Naive thymus-derived CD8-positive, alpha-beta T cell (primary cell): ENCODE measurements at regions not wholly inside any gene's neighbourhood (a gene's known extent, or its start where the extent isn't known, plus 50 kb on each side); places are given as distances from the start of the nearest gene placed in this dataset.

ENCODE experiments used
- ATAC-seq, 2 donors: fragments of 150-1000 bp; cut with Tn5 transposase in 1 of 2; sonication (Bioruptor Pico), chemical (Tn5 transposase) in 1 of 2; 1 replicate in 1 of 2; 2 replicates in 1 of 2; pipeline ENCODE4 v1.10.0; 2021; ENCODE audit warnings: mild to moderate bottlenecking in 2 of 2, moderate library complexity in 2 of 2
- POLR2A ChIA-PET: fragments of 350-600 bp; sonication (Branson Sonifier 250); formaldehyde crosslinking; loops from one replicate; lab custom pipeline; 2021; ENCODE audit warnings: antibody characterized with exemption; lab: Charles Lee
- DNase-seq, 10 donors: peaks; one replicate each; pipeline versions ENCODE4 v3.0.0 to v3.0.0-alpha.2; 2020 to 2022
- H3K27ac Mint-ChIP-seq, 10 donors: one replicate each; pipeline ENCODE4 v1.8.0; 2020 to 2022; ENCODE audit warnings: mild to moderate bottlenecking in 10 of 10, mixed read lengths in 10 of 10, moderate library complexity in 4 of 10, inconsistent platforms in 1 of 10
- H3K27me3 Mint-ChIP-seq, 5 donors: one replicate each; pipeline ENCODE4 v1.8.0; 2021 to 2022; ENCODE audit warnings: mixed read lengths in 5 of 5
- H3K36me3 Mint-ChIP-seq, 3 donors: one replicate each; pipeline ENCODE4 v1.8.0; 2020 to 2022; ENCODE audit warnings: mixed read lengths in 3 of 3, mild to moderate bottlenecking in 2 of 3, inconsistent platforms in 1 of 3
- H3K4me1 Mint-ChIP-seq, 4 donors: one replicate each; pipeline ENCODE4 v1.8.0; 2021 to 2022; ENCODE audit warnings: mixed read lengths in 4 of 4
- H3K4me3 Mint-ChIP-seq, 10 donors: one replicate each; pipeline ENCODE4 v1.8.0; 2020 to 2022; ENCODE audit warnings: mild to moderate bottlenecking in 10 of 10, mixed read lengths in 10 of 10, moderate library complexity in 6 of 10, inconsistent platforms in 1 of 10
- H3K9me3 Mint-ChIP-seq, 9 donors: one replicate each; pipeline ENCODE4 v1.8.0; 2020 to 2022; ENCODE audit warnings: mixed read lengths in 9 of 9, mild to moderate bottlenecking in 3 of 9, inconsistent platforms in 1 of 9, moderate library complexity in 1 of 9

GRCh38 chr5:124463851-124464250, 282.6 kb downstream of the ZNF608 start:
- no peak for DNase-seq
- H3K27ac Mint-ChIP-seq: no peak overlapping the region
- ATAC-seq: no peak
- peaks cover 0 to 9% (median 0%) of the 10 kb centered on the region in 4 donors for H3K4me1 Mint-ChIP-seq
- POLR2A ChIA-PET: no interaction called here
- no peaks in the 10 kb centered on the region for H3K36me3 Mint-ChIP-seq
- peaks cover 0 to 16% (median 0%) of the 10 kb centered on the region in 9 donors for H3K9me3 Mint-ChIP-seq
- peaks cover 0 to 6% (median 0%) of the 10 kb centered on the region in 5 donors for H3K27me3 Mint-ChIP-seq
- no peak overlapping the region for H3K4me3 Mint-ChIP-seq

GRCh38 chr5:124462751-124463150, 283.7 kb downstream of the ZNF608 start:
- H3K4me3 Mint-ChIP-seq: no peak overlapping the region
- POLR2A ChIA-PET: no interaction called here
- peaks cover 0 to 16% (median 0%) of the 10 kb centered on the region in 9 donors for H3K9me3 Mint-ChIP-seq
- no peaks in the 10 kb centered on the region for H3K36me3 Mint-ChIP-seq
- ATAC-seq (no peak), DNase-seq (no peak)
- peaks cover 0 to 6% (median 0%) of the 10 kb centered on the region in 5 donors for H3K27me3 Mint-ChIP-seq
- H3K27ac Mint-ChIP-seq: peak overlapping the region in 1 of 10 donors; percentile 40
- H3K4me1 Mint-ChIP-seq: peaks cover 0 to 9% (median 0%) of the 10 kb centered on the region in 4 donors

- Mint-ChIP-seq H3K9me3 (peaks cover 0 to 16% (median 0%) of the 10 kb centered on the region in 9 donors), H3K27ac (no peak overlapping the region), H3K4me1 (peaks cover 0 to 9% (median 0%) of the 10 kb centered on the region in 4 donors), H3K4me3 (no peak overlapping the region), H3K36me3 (no peaks in the 10 kb centered on the region), H3K27me3 (peaks cover 0 to 6% (median 0%) of the 10 kb centered on the region in 5 donors)
- ATAC-seq: no peak
- DNase-seq: no peak
- POLR2A ChIA-PET: no interaction called here
Observed at GRCh38 chr5:124461941-124462340, 284.5 kb downstream of the ZNF608 start.

- peaks cover 0 to 9% (median 0%) of the 10 kb centered on the region in 4 donors for H3K4me1 Mint-ChIP-seq
- H3K4me3 Mint-ChIP-seq: no peak overlapping the region
- DNase-seq (no peak), ATAC-seq (no peak)
- H3K27ac Mint-ChIP-seq: no peak overlapping the region
- no peaks in the 10 kb centered on the region for H3K36me3 Mint-ChIP-seq
- H3K27me3 Mint-ChIP-seq: peaks cover 0 to 3% (median 0%) of the 10 kb centered on the region in 5 donors
- H3K9me3 Mint-ChIP-seq: peaks cover 0 to 16% (median 0%) of the 10 kb centered on the region in 9 donors
- POLR2A ChIA-PET: no interaction called here
Observed at GRCh38 chr5:124461157-124461556, 285.3 kb downstream of the ZNF608 start.

- peaks cover 0 to 9% (median 0%) of the 10 kb centered on the region in 4 donors for H3K4me1 Mint-ChIP-seq
- DNase-seq (no peak), ATAC-seq (no peak)
- no peak overlapping the region for H3K27ac Mint-ChIP-seq
- H3K9me3 Mint-ChIP-seq: peaks cover 0 to 16% (median 0%) of the 10 kb centered on the region in 9 donors
- H3K27me3 Mint-ChIP-seq: peaks cover 0 to 3% (median 0%) of the 10 kb centered on the region in 5 donors
- POLR2A ChIA-PET: no interaction called here
- H3K4me3 Mint-ChIP-seq: no peak overlapping the region
- no peaks in the 10 kb centered on the region for H3K36me3 Mint-ChIP-seq
Observed at GRCh38 chr5:124460642-124461041, 285.8 kb downstream of the ZNF608 start.

- ATAC-seq: no peak
- peaks cover 0 to 16% (median 0%) of the 10 kb centered on the region in 9 donors for H3K9me3 Mint-ChIP-seq
- POLR2A ChIA-PET: no interaction called here
- peaks cover 0 to 11% (median 0%) of the 10 kb centered on the region in 4 donors for H3K4me1 Mint-ChIP-seq
- H3K27ac Mint-ChIP-seq: no peak overlapping the region
- H3K36me3 Mint-ChIP-seq: no peaks in the 10 kb centered on the region
- peaks cover 0 to 3% (median 0%) of the 10 kb centered on the region in 5 donors for H3K27me3 Mint-ChIP-seq
- no peak for DNase-seq
- H3K4me3 Mint-ChIP-seq: no peak overlapping the region
Observed at GRCh38 chr5:124459984-124460383, 286.5 kb downstream of the ZNF608 start.

GRCh38 chr5:124457901-124458300, 288.5 kb downstream of the ZNF608 start:
- POLR2A ChIA-PET: no interaction called here
- H3K27ac Mint-ChIP-seq: no peak overlapping the region
- peaks cover 0 to 21% (median 0%) of the 10 kb centered on the region in 4 donors for H3K4me1 Mint-ChIP-seq
- H3K36me3 Mint-ChIP-seq: no peaks in the 10 kb centered on the region
- DNase-seq (no peak), ATAC-seq (no peak)
- peaks cover 0 to 3% (median 0%) of the 10 kb centered on the region in 5 donors for H3K27me3 Mint-ChIP-seq
- H3K4me3 Mint-ChIP-seq: no peak overlapping the region
- peaks cover 0 to 13% (median 0%) of the 10 kb centered on the region in 9 donors for H3K9me3 Mint-ChIP-seq

- no peak for ATAC-seq
- DNase-seq: no peak
- Mint-ChIP-seq H3K9me3 (peaks cover 0 to 10% (median 0%) of the 10 kb centered on the region in 9 donors), H3K4me3 (no peak overlapping the region), H3K36me3 (no peaks in the 10 kb centered on the region), H3K27me3 (peaks cover 0 to 3% (median 0%) of the 10 kb centered on the region in 5 donors), H3K27ac (no peak overlapping the region), H3K4me1 (peaks cover 0 to 25% (median 0%) of the 10 kb centered on the region in 4 donors)
- POLR2A ChIA-PET: no interaction called here
Observed at GRCh38 chr5:124457101-124457500, 289.3 kb downstream of the ZNF608 start.

- Mint-ChIP-seq H3K27ac (no peak overlapping the region), H3K4me3 (no peak overlapping the region), H3K27me3 (peaks cover 0 to 3% (median 0%) of the 10 kb centered on the region in 5 donors), H3K9me3 (peaks cover 0 to 10% (median 0%) of the 10 kb centered on the region in 9 donors), H3K36me3 (no peaks in the 10 kb centered on the region), H3K4me1 (peaks cover 0 to 18% (median 0%) of the 10 kb centered on the region in 4 donors)
- ATAC-seq: no peak
- no peak for DNase-seq
- POLR2A ChIA-PET: no interaction called here
Observed at GRCh38 chr5:124456249-124456648, 290.2 kb downstream of the ZNF608 start.

- POLR2A ChIA-PET: no interaction called here
- no peaks in the 10 kb centered on the region for H3K27me3 Mint-ChIP-seq
- H3K9me3 Mint-ChIP-seq: no peaks in the 10 kb centered on the region
- H3K27ac Mint-ChIP-seq: no peak overlapping the region
- no peaks in the 10 kb centered on the region for H3K36me3 Mint-ChIP-seq
- ATAC-seq (no peak), DNase-seq (no peak)
- no peak overlapping the region for H3K4me3 Mint-ChIP-seq
- H3K4me1 Mint-ChIP-seq: peaks cover 0 to 16% (median 0%) of the 10 kb centered on the region in 4 donors
Observed at GRCh38 chr5:124454081-124454480, 292.4 kb downstream of the ZNF608 start.

- Mint-ChIP-seq H3K27ac (no peak overlapping the region), H3K36me3 (no peaks in the 10 kb centered on the region), H3K4me1 (peaks cover 0 to 16% (median 0%) of the 10 kb centered on the region in 4 donors), H3K9me3 (peaks cover 0 to 1% (median 0%) of the 10 kb centered on the region in 9 donors), H3K4me3 (no peak overlapping the region), H3K27me3 (no peaks in the 10 kb centered on the region)
- ATAC-seq (peak in 1 of 2 donors; percentile 28), DNase-seq (no peak)
- POLR2A ChIA-PET: no interaction called here
Observed at GRCh38 chr5:124453221-124454051, 293.0 kb downstream of the ZNF608 start.

- POLR2A ChIA-PET: no interaction called here
- ATAC-seq: no peak
- Mint-ChIP-seq H3K27ac (no peak overlapping the region), H3K4me1 (peaks cover 0 to 16% (median 0%) of the 10 kb centered on the region in 4 donors), H3K27me3 (no peaks in the 10 kb centered on the region), H3K36me3 (no peaks in the 10 kb centered on the region), H3K9me3 (peaks cover 0 to 3% (median 0%) of the 10 kb centered on the region in 9 donors), H3K4me3 (no peak overlapping the region)
- no peak for DNase-seq
Observed at GRCh38 chr5:124452412-124452811, 294.0 kb downstream of the ZNF608 start.

GRCh38 chr5:124451721-124452383, 294.6 kb downstream of the ZNF608 start:
- DNase-seq (no peak), ATAC-seq (no peak)
- Mint-ChIP-seq H3K9me3 (peaks cover 0 to 3% (median 0%) of the 10 kb centered on the region in 9 donors), H3K27ac (no peak overlapping the region), H3K4me1 (peaks cover 0 to 16% (median 0%) of the 10 kb centered on the region in 4 donors), H3K4me3 (no peak overlapping the region), H3K27me3 (no peaks in the 10 kb centered on the region), H3K36me3 (no peaks in the 10 kb centered on the region)
- POLR2A ChIA-PET: no interaction called here
